OCI-LY1 (cell line): ENCODE measurements at regions not wholly inside any gene's neighbourhood (a gene's known extent, or its start where the extent isn't known, plus 50 kb on each side); places are given as distances from the start of the nearest gene placed in this dataset.

Source experiments
- H2AFZ ChIP-seq: fragments of 200-600 bp; sonication (generic), shearing (Covaris generic); 2 replicates; pipeline ENCODE4 v1.6.0; 2014; ENCODE audit warnings: antibody characterized with exemption, mild to moderate bottlenecking, low read length
- H3F3A ChIP-seq: fragments of 200-600 bp; sonication (generic), shearing (Covaris generic); 2 replicates; pipeline ENCODE4 v1.6.0; 2014; ENCODE audit warnings: mild to moderate bottlenecking, antibody characterized with exemption, low read length, moderate library complexity; ENCODE audit not compliant: insufficient read depth
- H3K27ac ChIP-seq: fragments of 200-600 bp; sonication (generic); 2 replicates; pipeline ENCODE4 v1.5.1; 2014; ENCODE audit warnings: low read length, mixed run types, mild to moderate bottlenecking, low read depth; ENCODE audit not compliant: poor library complexity, severe bottlenecking
- H3K27me3 ChIP-seq: fragments of 200-600 bp; sonication (generic); 2 replicates; pipeline ENCODE4 v1.6.0; 2014; ENCODE audit warnings: antibody characterized with exemption, mild to moderate bottlenecking, low read length, moderate library complexity; ENCODE audit not compliant: insufficient read depth
- H3K36me3 ChIP-seq: fragments of 200-600 bp; sonication (generic); 2 replicates; pipeline ENCODE4 v1.6.1; 2014; ENCODE audit warnings: mild to moderate bottlenecking, antibody characterized with exemption, low read length, moderate library complexity, mixed read lengths; ENCODE audit not compliant: insufficient read depth
- H3K4me1 ChIP-seq: fragments of 200-600 bp; sonication (generic); 2 replicates; pipeline ENCODE4 v1.5.1; 2014; ENCODE audit warnings: mild to moderate bottlenecking, low read length, moderate library complexity; ENCODE audit not compliant: insufficient read depth, severe bottlenecking
- H3K4me2 ChIP-seq: fragments of 200-600 bp; sonication (generic), shearing (Covaris generic); 2 replicates; pipeline ENCODE4 v1.6.1; 2014; ENCODE audit warnings: low read length
- H3K4me3 ChIP-seq: fragments of 200-600 bp; sonication (generic); 2 replicates; pipeline ENCODE4 v1.5.1; 2014; ENCODE audit warnings: low read length, low read depth, mild to moderate bottlenecking, mixed read lengths; ENCODE audit not compliant: poor library complexity, severe bottlenecking
- H3K79me2 ChIP-seq: fragments of 200-600 bp; shearing (Covaris generic); 2 replicates; pipeline ENCODE4 v1.6.1; 2016; ENCODE audit warnings: mixed run types, low read length, mixed read lengths; ENCODE audit not compliant: insufficient read depth
- H3K9ac ChIP-seq: fragments of 200-600 bp; sonication (generic), shearing (Covaris generic); 2 replicates; pipeline ENCODE4 v1.6.1; 2014; ENCODE audit warnings: mild to moderate bottlenecking, low read length, mixed read lengths
- H3K9me2 ChIP-seq: fragments of 200-600 bp; sonication (generic), shearing (Covaris generic); 2 replicates; pipeline ENCODE4 v1.6.1; 2014; ENCODE audit warnings: low read depth, mild to moderate bottlenecking, low read length, mixed read lengths
- H3K9me3 ChIP-seq: fragments of 200-600 bp; shearing (Covaris generic); 2 replicates; pipeline ENCODE4 v1.6.1; 2014; ENCODE audit warnings: low read length, mixed read lengths
- H4K20me1 ChIP-seq: fragments of 200-600 bp; sonication (generic), shearing (Covaris generic); 2 replicates; pipeline ENCODE4 v1.6.0; 2016; ENCODE audit warnings: mild to moderate bottlenecking, low read length; ENCODE audit not compliant: insufficient read depth
- CTCF ChIP-seq: fragments of 200-600 bp; sonication (generic), shearing (Covaris generic); IDR thresholded peaks from 2 replicates; pipeline ENCODE4 v1.5.1; 2017; ENCODE audit warnings: mild to moderate bottlenecking, antibody characterized with exemption, low read length, moderate library complexity, mixed read lengths
- EZH2 ChIP-seq: fragments of 200-600 bp; sonication (generic), shearing (Covaris generic); IDR thresholded peaks from 2 replicates; pipeline ENCODE4 v1.8.0; 2017; ENCODE audit warnings: borderline replicate concordance, mixed run types, mild to moderate bottlenecking, antibody characterized with exemption, low read length, moderate library complexity, mixed read lengths

- no peaks in the 10 kb centered on the region for H3K4me1 ChIP-seq
- no peaks in the 10 kb centered on the region for H3K36me3 ChIP-seq
- no peaks in the 10 kb centered on the region for H3K79me2 ChIP-seq
- no peak overlapping the region for H3K9ac ChIP-seq
- no peak overlapping the region for H3K4me2 ChIP-seq
- no peak overlapping the region for H3K27ac ChIP-seq
- H3K9me3 ChIP-seq = no peaks in the 10 kb centered on the region
- no peaks in the 10 kb centered on the region for H4K20me1 ChIP-seq
- no peaks in the 10 kb centered on the region for H3K27me3 ChIP-seq
- H3K4me3 ChIP-seq = no peak overlapping the region
- TF ChIP-seq EZH2 (no peak), CTCF (peak; percentile 30; the same call in 1 of the 2 replicates)
- H3K9me2 ChIP-seq = no peaks in the 10 kb centered on the region
- no peak overlapping the region for H2AFZ ChIP-seq
- no peaks in the 10 kb centered on the region for H3F3A ChIP-seq
Measured at GRCh38 chr3:116863822-116864589, 154.4 kb downstream of the TUSC7 start.

- Histone ChIP-seq H3F3A (no peaks in the 10 kb centered on the region), H2AFZ (no peak overlapping the region), H3K27ac (no peak overlapping the region), H3K36me3 (no peaks in the 10 kb centered on the region), H3K9me2 (no peaks in the 10 kb centered on the region), H3K4me3 (no peak overlapping the region), H3K4me2 (no peak overlapping the region), H3K9ac (no peak overlapping the region), H4K20me1 (no peaks in the 10 kb centered on the region), H3K9me3 (no peaks in the 10 kb centered on the region), H3K4me1 (no peaks in the 10 kb centered on the region), H3K79me2 (no peaks in the 10 kb centered on the region), H3K27me3 (no peaks in the 10 kb centered on the region)
- TF ChIP-seq EZH2 (no peak), CTCF (no peak)
Measured at GRCh38 chr3:116864590-116864927, 155.0 kb downstream of the TUSC7 start.

- no peaks in the 10 kb centered on the region for H4K20me1 ChIP-seq
- no peaks in the 10 kb centered on the region for H3K4me1 ChIP-seq
- H3F3A ChIP-seq = no peaks in the 10 kb centered on the region
- H3K79me2 ChIP-seq = no peaks in the 10 kb centered on the region
- H3K27me3 ChIP-seq = no peaks in the 10 kb centered on the region
- H3K4me2 ChIP-seq = no peak overlapping the region
- H3K9me3 ChIP-seq = no peaks in the 10 kb centered on the region
- no peak overlapping the region for H2AFZ ChIP-seq
- H3K9me2 ChIP-seq = no peaks in the 10 kb centered on the region
- H3K36me3 ChIP-seq = no peaks in the 10 kb centered on the region
- no peak for TF ChIP-seq EZH2
- TF ChIP-seq CTCF = no peak
- H3K27ac ChIP-seq = no peak overlapping the region
- no peak overlapping the region for H3K9ac ChIP-seq
- no peak overlapping the region for H3K4me3 ChIP-seq
Measured at GRCh38 chr3:116870379-116870778, 160.8 kb downstream of the TUSC7 start.
